GM13977 (cell line): ENCODE measurements at regions not wholly inside any gene's neighbourhood (a gene's known extent, or its start where the extent isn't known, plus 50 kb on each side); places are given as distances from the start of the nearest gene placed in this dataset.

Source experiments
- DNase-seq: peaks from one replicate; pipeline ENCODE4 v3.0.0; 2012; ENCODE audit warnings: low spot score
- in situ Hi-C: fragments of 300-500 bp; cut with MboI; formaldehyde crosslinking; loops from one replicate; pipeline ENCODE4 v1.12.0; 2022; ENCODE audit warnings: low sequenced_read_pairs, low pct_unique_long_range_greater_than_20kb, mixed read lengths, inconsistent platforms; ENCODE audit not compliant: unreplicated experiment
- TF ChIP-seq, protein P1 (sequence below): IDR thresholded peaks from 2 replicates; pipeline ENCODE4 v1.5.1; 2012; ENCODE audit warnings: mild to moderate bottlenecking, control low read depth; ENCODE audit not compliant: insufficient read depth; ENCODE audit errors: extremely low read depth, missing control alignments

DNA sequence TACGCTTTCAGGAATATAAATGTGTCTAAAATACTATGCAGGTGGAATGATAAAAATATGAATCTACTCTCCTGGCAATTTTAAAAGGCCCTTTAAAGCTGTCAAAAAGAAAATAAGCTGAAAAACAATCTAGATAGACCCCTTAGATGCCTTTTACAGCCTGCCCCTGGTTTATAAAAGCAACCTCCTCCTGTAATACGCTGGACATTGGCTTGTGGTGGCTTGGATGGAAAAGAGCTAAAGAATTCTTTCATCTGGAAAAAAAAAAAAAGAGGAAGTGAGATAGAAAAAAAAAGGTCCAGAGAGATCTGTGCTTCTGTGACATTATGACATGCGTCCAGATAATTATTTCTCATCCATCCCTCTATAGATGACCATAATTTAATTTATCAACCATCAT lies 115.9 kb upstream of the NRSN1 start:
- TF ChIP-seq, protein P1, sequence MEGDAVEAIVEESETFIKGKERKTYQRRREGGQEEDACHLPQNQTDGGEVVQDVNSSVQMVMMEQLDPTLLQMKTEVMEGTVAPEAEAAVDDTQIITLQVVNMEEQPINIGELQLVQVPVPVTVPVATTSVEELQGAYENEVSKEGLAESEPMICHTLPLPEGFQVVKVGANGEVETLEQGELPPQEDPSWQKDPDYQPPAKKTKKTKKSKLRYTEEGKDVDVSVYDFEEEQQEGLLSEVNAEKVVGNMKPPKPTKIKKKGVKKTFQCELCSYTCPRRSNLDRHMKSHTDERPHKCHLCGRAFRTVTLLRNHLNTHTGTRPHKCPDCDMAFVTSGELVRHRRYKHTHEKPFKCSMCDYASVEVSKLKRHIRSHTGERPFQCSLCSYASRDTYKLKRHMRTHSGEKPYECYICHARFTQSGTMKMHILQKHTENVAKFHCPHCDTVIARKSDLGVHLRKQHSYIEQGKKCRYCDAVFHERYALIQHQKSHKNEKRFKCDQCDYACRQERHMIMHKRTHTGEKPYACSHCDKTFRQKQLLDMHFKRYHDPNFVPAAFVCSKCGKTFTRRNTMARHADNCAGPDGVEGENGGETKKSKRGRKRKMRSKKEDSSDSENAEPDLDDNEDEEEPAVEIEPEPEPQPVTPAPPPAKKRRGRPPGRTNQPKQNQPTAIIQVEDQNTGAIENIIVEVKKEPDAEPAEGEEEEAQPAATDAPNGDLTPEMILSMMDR: no peak
- in situ Hi-C loops: no loop called here
- DNase-seq: no peak

- no peak for DNase-seq
- TF ChIP-seq, protein P1: no peak
- in situ Hi-C loops: no loop called here
These were observed 109.7 kb upstream of the NRSN1 start for GRCh38 chr6:24016286-24016685.

DNA sequence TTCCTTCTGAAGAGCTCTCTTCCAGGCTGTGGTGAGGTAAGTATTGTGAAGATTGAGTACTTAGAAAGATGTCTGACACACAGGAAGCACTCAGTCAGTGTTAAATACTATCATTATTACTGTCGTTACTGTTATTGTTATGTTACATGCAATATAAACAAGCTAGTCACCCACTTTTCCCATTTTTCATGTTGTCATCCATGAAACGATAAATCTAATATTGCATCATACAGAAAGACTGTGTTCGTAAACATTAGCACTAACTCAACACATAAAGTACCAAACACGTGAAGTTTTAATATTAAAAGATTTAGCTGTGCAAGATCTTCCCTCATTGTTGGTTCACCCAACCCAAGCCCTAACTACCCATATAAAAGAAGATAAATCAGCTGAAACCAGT lies 109.2 kb upstream of the NRSN1 start:
- in situ Hi-C loops: no loop called here
- DNase-seq: no peak
- TF ChIP-seq, protein P1: no peak

GRCh38 chr6:24019393-24019792 lies 106.6 kb upstream of the NRSN1 start:
- TF ChIP-seq, protein P1: no peak
- no peak for DNase-seq
- in situ Hi-C loops: no loop called here

DNA sequence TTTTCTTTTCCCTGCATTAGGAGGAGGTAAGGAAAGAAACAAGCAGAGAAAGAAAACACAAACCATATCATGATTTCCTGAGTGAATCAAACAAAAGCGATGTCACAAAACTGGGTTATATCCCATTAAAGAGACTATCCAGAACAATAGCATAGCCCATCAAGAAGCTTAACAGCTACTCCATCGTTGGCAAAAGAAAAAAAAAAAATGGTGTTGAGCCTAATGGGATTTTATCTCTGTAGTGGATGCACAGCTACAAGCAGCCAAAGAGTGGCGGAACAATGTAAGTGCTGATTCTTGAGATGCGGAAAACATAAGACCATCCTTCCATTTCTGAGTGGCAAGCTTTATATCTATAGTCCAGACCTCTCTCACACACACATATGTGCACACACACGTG lies 106.2 kb upstream of the NRSN1 start:
- TF ChIP-seq, protein P1: no peak
- DNase-seq: no peak
- in situ Hi-C loops: no loop called here

GRCh38 chr6:24026050-24026449 lies 100.0 kb upstream of the NRSN1 start:
- in situ Hi-C loops: no loop called here
- TF ChIP-seq, protein P1: no peak
- no peak for DNase-seq

GRCh38 chr6:24031496-24031895 lies 94.5 kb upstream of the NRSN1 start:
- TF ChIP-seq, protein P1: no peak
- DNase-seq: no peak
- in situ Hi-C loops: no loop called here
